ENCODE measurements at regions not wholly inside any gene's neighbourhood (a gene's known extent, or its start where the extent isn't known, plus 50 kb on each side); places are given as distances from the start of the nearest gene placed in this dataset.

GRCh38 chr5:73306078-73306719, 133.2 kb downstream of the TMEM174 start:
- no peak for DNase-seq

- no peak for DNase-seq
Observed at GRCh38 chr5:73305386-73305785, 132.4 kb downstream of the TMEM174 start.

GRCh38 chr5:73304381-73304780, 131.4 kb downstream of the TMEM174 start:
- DNase-seq, result no peak

- DNase-seq, result no peak
Observed at GRCh38 chr5:73303148-73304079, 130.4 kb downstream of the TMEM174 start.

GRCh38 chr5:73302797-73303147, 129.8 kb downstream of the TMEM174 start:
- DNase-seq, result no peak

DNA sequence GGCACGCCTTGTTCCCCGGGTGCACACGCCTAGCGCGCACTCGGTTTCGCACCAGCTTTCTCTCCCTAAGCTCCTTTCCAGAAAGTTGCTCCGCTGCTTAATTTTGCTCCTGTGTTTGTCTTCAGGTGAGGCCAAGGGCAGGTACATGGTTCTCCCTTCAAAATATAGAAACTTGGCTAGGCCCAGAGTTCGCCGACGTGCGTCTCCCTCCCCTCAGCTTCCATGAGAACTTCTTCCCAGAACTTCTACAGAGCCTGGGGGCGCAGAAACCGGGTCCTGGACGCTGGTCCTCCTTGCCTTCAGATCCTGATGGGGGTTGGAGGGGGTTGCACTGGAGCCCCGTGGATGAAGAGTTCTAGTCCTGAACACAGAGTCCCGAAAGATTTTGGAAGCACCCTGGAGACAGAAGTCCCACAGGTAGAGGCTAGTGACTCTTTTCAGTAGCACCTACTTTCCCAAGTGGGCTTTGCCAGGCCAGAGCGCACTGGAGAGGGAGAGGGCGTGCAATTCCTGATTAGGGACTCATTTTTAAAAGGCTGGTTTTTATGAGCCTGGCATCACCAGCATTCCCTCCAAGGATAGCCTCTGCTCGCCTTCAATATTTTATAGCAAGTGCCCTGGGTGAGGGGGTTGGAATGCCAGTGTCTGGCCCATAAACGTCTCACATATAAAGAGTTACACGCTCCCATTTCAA, 128.4 kb downstream of the TMEM174 start:
- no peak for DNase-seq

DNA sequence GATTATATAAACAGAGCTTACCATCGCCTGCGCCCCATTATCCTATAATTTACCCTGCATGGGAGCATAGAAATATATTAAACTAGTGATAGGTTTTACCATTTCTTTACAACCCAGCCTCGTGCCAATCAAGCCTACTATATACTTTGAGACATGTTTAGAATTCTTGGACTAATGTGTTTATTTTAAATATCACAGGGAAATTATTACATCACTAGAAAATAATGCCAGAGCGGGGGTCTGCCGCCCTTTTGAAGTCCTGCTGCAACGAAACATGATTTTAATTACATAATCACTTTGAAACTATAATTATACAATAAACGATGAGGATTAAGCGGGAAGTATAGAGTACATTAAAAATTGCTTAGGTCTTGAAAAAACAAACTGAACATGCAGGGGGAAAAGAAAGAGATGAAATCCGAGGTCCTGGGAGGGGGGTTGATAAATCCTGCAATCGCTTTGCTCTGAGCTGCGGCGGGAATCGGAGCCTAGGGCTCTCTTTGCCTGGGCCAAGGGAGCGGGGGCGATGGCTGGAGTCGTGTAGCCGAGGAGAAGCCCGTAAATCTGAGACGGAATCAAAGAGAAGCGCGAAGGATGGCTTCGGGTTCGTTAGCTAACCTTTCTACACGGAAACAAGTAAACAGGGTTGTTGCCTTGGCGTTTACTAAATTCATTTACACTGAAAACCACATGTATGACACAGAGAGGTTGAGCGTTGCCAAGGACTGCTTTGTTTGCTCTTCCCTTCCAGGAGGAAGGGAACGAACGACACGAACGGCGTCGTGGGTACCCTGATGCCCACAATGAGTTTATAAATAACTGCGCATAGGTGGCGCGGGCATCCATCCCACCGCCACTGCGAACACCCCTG, 127.6 kb downstream of the TMEM174 start:
- DNase-seq, result no peak

- DNase-seq, result no peak
Observed at GRCh38 chr5:73299665-73300336, 126.8 kb downstream of the TMEM174 start.

DNA sequence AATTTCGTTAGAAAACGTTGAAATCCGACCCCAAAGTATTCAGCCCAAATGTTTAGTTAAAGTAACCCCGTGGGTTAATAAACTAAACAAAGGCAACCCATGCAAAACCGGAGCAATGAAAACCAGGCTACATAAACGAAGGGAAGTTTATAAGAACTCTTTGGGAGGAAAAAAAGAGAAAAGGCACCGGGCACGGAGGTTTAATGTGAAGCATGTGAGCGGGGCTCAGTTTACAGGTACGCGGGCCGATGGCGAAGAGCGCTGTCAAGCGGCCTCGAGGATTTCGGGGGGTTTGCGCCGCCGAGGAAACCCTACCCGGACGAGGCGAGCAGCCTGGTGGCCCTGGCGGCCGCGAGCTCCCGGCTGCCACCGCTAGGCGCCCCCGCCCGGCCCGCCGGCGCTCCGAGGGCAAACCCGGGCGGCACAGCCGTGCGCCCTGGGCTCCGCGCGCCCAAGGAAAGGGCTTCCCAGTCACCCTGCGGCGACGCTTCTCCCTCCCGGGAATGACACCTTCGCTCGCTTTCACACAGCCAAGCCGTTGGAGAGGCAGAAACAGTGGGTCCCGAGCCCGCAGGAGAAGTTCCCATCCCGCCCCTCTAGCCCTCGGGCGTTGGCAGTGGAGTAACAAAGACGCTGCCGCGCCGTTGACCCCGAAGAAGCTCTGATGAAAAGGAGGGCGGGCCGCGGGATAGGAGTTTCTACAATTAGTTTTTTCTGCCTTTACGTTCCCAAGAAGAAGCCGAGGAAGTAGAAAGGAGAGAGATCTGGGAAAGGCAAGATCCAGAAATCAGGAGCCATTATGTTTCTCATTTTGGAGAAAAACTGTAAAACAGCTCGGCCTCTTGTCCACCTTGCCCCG, 126.0 kb downstream of the TMEM174 start:
- DNase-seq, result no peak

- no peak for DNase-seq
Observed at GRCh38 chr5:73298251-73298771, 125.3 kb downstream of the TMEM174 start.

DNA sequence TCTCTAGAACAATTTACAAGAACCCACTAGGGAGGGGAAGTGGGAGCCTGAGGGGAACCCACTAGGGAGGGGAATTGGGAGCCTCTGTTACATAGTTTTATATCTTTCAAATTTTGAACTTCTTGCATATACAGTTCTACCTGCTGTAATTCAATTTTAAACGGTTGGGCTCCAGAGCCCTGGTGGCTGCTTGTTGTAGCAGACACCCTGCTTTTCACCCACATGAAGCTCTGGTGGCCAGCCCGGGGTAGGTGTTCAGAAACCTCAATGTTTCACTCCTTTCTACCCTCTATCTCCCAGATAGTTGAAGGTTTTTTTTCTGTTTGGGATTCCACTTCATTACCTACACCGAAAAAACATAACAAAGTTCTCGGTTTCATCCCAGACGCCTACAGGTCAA, 124.4 kb downstream of the TMEM174 start:
- no peak for DNase-seq

DNA sequence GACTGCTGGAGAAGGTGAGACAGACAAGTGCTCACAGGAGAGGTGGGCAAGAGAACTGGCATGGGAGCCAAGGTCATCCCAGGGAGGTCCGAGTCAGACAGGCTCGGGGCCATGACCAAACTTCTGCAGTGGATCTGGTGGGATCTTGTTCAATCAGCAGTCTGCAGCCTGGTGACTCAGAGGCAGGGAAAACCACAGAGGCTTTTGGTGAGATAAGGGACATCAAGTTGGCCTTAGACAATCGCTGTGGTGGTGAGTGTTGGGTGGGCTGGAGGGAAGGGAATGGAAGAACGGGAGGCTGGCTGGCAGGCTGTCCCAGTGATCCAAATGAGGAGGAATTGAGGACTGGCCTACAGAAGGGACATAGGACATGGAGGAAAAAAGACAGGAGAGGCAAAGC, 123.8 kb downstream of the TMEM174 start:
- no peak for DNase-seq

GRCh38 chr5:73295921-73296320, 122.9 kb downstream of the TMEM174 start:
- no peak for DNase-seq

DNA sequence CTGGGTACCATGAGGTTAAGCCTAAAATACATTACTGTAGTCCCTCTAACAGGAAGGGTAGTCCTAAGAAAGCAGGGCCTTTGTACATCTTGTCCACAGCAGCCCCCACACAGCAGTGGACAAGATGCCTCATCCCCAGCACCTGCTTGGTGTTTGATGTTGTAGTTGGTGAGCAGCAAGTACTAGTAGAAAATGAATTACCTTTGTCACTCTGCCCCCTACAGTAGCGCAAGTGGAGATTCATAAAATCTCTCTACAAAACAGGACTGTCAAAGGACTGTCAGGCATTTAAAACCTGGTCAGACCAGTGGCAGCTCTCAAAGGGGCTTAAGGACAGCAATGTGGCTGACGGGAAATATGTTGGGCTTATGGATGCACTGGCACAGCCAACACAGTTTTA, 122.5 kb downstream of the TMEM174 start:
- no peak for DNase-seq

- DNase-seq, result no peak
Observed at GRCh38 chr5:73292816-73293459, 119.9 kb downstream of the TMEM174 start.

GRCh38 chr5:73291873-73292272, 118.9 kb downstream of the TMEM174 start:
- DNase-seq, result no peak

DNA sequence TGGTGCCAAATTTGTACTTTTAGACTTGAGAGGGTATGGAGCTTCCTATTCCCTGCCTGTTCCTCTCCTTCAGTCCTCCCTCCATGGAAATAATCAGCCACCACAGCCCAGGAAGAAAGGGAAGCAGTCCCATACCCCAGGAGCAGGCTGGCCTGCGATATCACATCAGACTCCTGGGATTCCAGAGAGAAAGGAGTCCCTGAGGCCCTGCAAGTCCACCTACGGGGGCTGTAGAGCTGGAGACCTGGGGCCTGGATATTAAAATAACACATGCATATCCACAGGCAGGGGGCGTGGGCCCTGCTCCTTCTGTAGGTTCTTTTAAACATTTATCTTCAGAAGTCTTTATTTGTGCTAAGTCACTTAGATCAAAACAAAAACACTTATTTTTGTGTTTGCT, 117.2 kb downstream of the TMEM174 start:
- DNase-seq, result no peak

- DNase-seq, result no peak
Observed at GRCh38 chr5:73288803-73289720, 116.1 kb downstream of the TMEM174 start.

DNA sequence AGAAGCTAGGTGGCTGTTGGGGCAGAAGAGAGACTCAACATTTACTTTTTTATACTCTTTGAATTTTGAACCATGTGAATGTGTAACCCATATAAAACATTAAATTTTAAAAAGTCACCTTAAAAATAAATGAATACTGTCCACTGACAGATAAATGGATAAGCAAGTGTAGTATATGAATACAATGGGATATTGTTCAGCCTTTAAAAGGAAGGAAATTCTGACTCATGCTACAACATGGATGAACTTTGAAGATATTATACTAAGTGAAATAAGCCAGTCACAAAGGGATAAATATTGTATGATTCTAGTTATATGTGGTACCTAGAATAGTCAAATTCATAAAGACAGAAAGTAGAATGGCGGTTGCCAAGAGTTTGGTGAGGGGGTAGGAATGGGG, 113.9 kb downstream of the TMEM174 start:
- no peak for DNase-seq

Measured in effector CD4-positive, alpha-beta T cell (primary cell).